MCF 10A (cell line): ENCODE measurements at regions not wholly inside any gene's neighbourhood (a gene's known extent, or its start where the extent isn't known, plus 50 kb on each side); places are given as distances from the start of the nearest gene placed in this dataset.

ENCODE experiments used
- BruUV-seq: library from RNA; stranded (reverse); fragments of 400-500 nt; replicated peaks from 2 replicates; lab custom pipeline; 2021; lab: Mats Ljungman, UMichigan
- CTCF ChIA-PET: fragments of 300-600 bp; sonication (Branson Sonifier 250); formaldehyde crosslinking; extraction: SDS; loops from one replicate; lab custom pipeline; 2021; ENCODE audit warnings: antibody characterized with exemption, inconsistent platforms; lab: Yijun Ruan, JAX
- POLR2A ChIA-PET: fragments of 300-600, 350-650 bp; sonication (Branson Sonifier 250); formaldehyde crosslinking; extraction: SDS; loops from one replicate; lab custom pipeline; 2020; ENCODE audit warnings: antibody characterized with exemption, inconsistent platforms; lab: Yijun Ruan, JAX
- DNase-seq: peaks from one replicate; pipeline ENCODE4 v3.0.0-alpha.2; 2018; ENCODE audit not compliant: unreplicated experiment
- H3K27ac Mint-ChIP-seq: one replicate; pipeline ENCODE4 v1.8.0; 2022; ENCODE audit warnings: mild to moderate bottlenecking, low read depth, mixed read lengths; ENCODE audit not compliant: unreplicated experiment
- H3K27me3 Mint-ChIP-seq: one replicate; pipeline ENCODE4 v1.8.0; 2022; ENCODE audit warnings: mixed read lengths; ENCODE audit not compliant: insufficient read depth, unreplicated experiment
- H3K36me3 Mint-ChIP-seq: one replicate; pipeline ENCODE4 v1.8.0; 2022; ENCODE audit warnings: mild to moderate bottlenecking, moderate library complexity, mixed read lengths; ENCODE audit not compliant: insufficient read depth, unreplicated experiment
- H3K4me1 Mint-ChIP-seq: one replicate; pipeline ENCODE4 v1.8.0; 2022; ENCODE audit warnings: mixed read lengths; ENCODE audit not compliant: insufficient read depth, unreplicated experiment
- H3K4me3 Mint-ChIP-seq: one replicate; pipeline ENCODE4 v1.8.0; 2022; ENCODE audit warnings: mild to moderate bottlenecking, moderate library complexity, mixed read lengths; ENCODE audit not compliant: unreplicated experiment
- H3K9me3 Mint-ChIP-seq: one replicate; pipeline ENCODE4 v1.8.0; 2022; ENCODE audit warnings: mixed read lengths; ENCODE audit not compliant: unreplicated experiment
- CTCF ChIP-seq: fragments of 200-600 bp; IDR thresholded peaks from one replicate; pipeline ENCODE4 v1.8.0; 2022; ENCODE audit warnings: antibody characterized with exemption, mild to moderate bottlenecking; ENCODE audit not compliant: unreplicated experiment
- intact Hi-C: fragments of 100-400 bp; cut with micrococcal nuclease; formaldehyde crosslinking; loops from 2 replicates; pipeline ENCODE4 v1.14.1; 2022

- Mint-ChIP-seq H3K27me3 (no peaks in the 10 kb centered on the region), H3K27ac (no peak overlapping the region), H3K9me3 (peaks cover 9% of the 10 kb centered on the region), H3K4me3 (no peak overlapping the region), H3K4me1 (no peaks in the 10 kb centered on the region), H3K36me3 (no peaks in the 10 kb centered on the region)
- no TSS peak for BruUV-seq
- TF ChIP-seq CTCF, result no peak
- DNase-seq, result no peak
- POLR2A ChIA-PET, result no interaction called here
- CTCF ChIA-PET, result interaction anchor here (0.7 kb wide), 1 partner anchor 767 kb away, joined by 3 read pairs; no protein-coding TSS in a partner anchor
- intact Hi-C loops, result no loop called here
Observed at GRCh38 chr17:55986817-55987216, 166.5 kb upstream of the ANKFN1 start.

- POLR2A ChIA-PET, result no interaction called here
Observed at GRCh38 chr17:55988861-55989260, 164.4 kb upstream of the ANKFN1 start.

GRCh38 chr17:55990332-55991006, 162.8 kb upstream of the ANKFN1 start:
- H3K36me3 Mint-ChIP-seq, result no peaks in the 10 kb centered on the region
- no peak for DNase-seq
- TF ChIP-seq CTCF, result no peak
- ChIA-PET CTCF (interaction anchor here (0.5 kb wide), 1 partner anchor 163 kb away, joined by 3 read pairs; the partner anchor contains the start of gene ANKFN1), POLR2A (no interaction called here)
- H3K27ac Mint-ChIP-seq, result no peak overlapping the region
- no peaks in the 10 kb centered on the region for H3K4me1 Mint-ChIP-seq
- no TSS peak for BruUV-seq
- H3K9me3 Mint-ChIP-seq, result peaks cover 10% of the 10 kb centered on the region
- no peak overlapping the region for H3K4me3 Mint-ChIP-seq
- intact Hi-C loops, result no loop called here
- H3K27me3 Mint-ChIP-seq, result no peaks in the 10 kb centered on the region

More at GRCh38 chr17:55988861-55989260, 164.4 kb upstream of the ANKFN1 start:
- H3K27me3 Mint-ChIP-seq, result no peaks in the 10 kb centered on the region
- CTCF ChIA-PET, result interaction anchor here (0.8 to 1.0 kb wide), 2 partner anchors 387 to 796 kb away, joined by 3 read pairs; no protein-coding TSS in a partner anchor
- peaks cover 13% of the 10 kb centered on the region for H3K9me3 Mint-ChIP-seq
- intact Hi-C loops, result no loop called here
- H3K27ac Mint-ChIP-seq, result no peak overlapping the region
- no peak for DNase-seq
- BruUV-seq, result no TSS peak
- H3K36me3 Mint-ChIP-seq, result no peaks in the 10 kb centered on the region
- H3K4me1 Mint-ChIP-seq, result no peaks in the 10 kb centered on the region
- no peak overlapping the region for H3K4me3 Mint-ChIP-seq
- no peak for TF ChIP-seq CTCF

GRCh38 chr17:55996826-55997225, 156.4 kb upstream of the ANKFN1 start:
- no TSS peak for BruUV-seq
- peak; percentile 15 for TF ChIP-seq CTCF
- POLR2A ChIA-PET, result no interaction called here
- no peak overlapping the region for H3K27ac Mint-ChIP-seq
- no peak for DNase-seq
- H3K4me1 Mint-ChIP-seq, result no peaks in the 10 kb centered on the region
- peaks cover 5% of the 10 kb centered on the region for H3K9me3 Mint-ChIP-seq
- H3K4me3 Mint-ChIP-seq, result no peak overlapping the region
- intact Hi-C loops, result no loop called here
- no peaks in the 10 kb centered on the region for H3K36me3 Mint-ChIP-seq
- CTCF ChIA-PET, result interaction anchor here (0.6 to 1.3 kb wide), 3 partner anchors 13 to 1019 kb away, joined by 3 to 5 read pairs (median 3); no protein-coding TSS in a partner anchor
- H3K27me3 Mint-ChIP-seq, result no peaks in the 10 kb centered on the region
